AML-193 (cell line): ENCODE measurements at regions not wholly inside any gene's neighbourhood (a gene's known extent, or its start where the extent isn't known, plus 50 kb on each side); places are given as distances from the start of the nearest gene placed in this dataset.

Source experiments
- DNase-seq, 2 experiments: peaks; one replicate each; lab custom pipeline; 2025; lab: John Stamatoyannopoulos, UW

- DNase-seq = no peak
Measured at GRCh38 chr12:105930557-105931503, 207.9 kb downstream of the NUAK1 start.

GRCh38 chr12:105931762-105932570 is 206.8 kb downstream of the NUAK1 start:
- DNase-seq = no peak

- no peak for DNase-seq
Measured at GRCh38 chr12:105933671-105934665, 204.8 kb downstream of the NUAK1 start.

- DNase-seq = no peak
Measured at GRCh38 chr12:105935106-105935505, 203.6 kb downstream of the NUAK1 start.

GRCh38 chr12:105935981-105936380 is 202.8 kb downstream of the NUAK1 start:
- DNase-seq = no peak

GRCh38 chr12:105936496-105936895 is 202.3 kb downstream of the NUAK1 start:
- no peak for DNase-seq

- no peak for DNase-seq
Measured at GRCh38 chr12:105937009-105937408, 201.7 kb downstream of the NUAK1 start.

GRCh38 chr12:105939181-105939721 is 199.5 kb downstream of the NUAK1 start:
- DNase-seq = no peak

GRCh38 chr12:105942281-105942680 is 196.5 kb downstream of the NUAK1 start:
- DNase-seq = no peak

- DNase-seq = no peak
Measured at GRCh38 chr12:105943525-105943924, 195.2 kb downstream of the NUAK1 start.

GRCh38 chr12:105944628-105945027 is 194.1 kb downstream of the NUAK1 start:
- DNase-seq = no peak

- no peak for DNase-seq
Measured at GRCh38 chr12:105945880-105946279, 192.9 kb downstream of the NUAK1 start.

GRCh38 chr12:105946493-105946901 is 192.3 kb downstream of the NUAK1 start:
- no peak for DNase-seq

GRCh38 chr12:105947906-105948305 is 190.8 kb downstream of the NUAK1 start:
- DNase-seq = no peak

- no peak for DNase-seq
Measured at GRCh38 chr12:105948331-105948730, 190.4 kb downstream of the NUAK1 start.

GRCh38 chr12:105949391-105949790 is 189.4 kb downstream of the NUAK1 start:
- DNase-seq = no peak

GRCh38 chr12:105951732-105952131 is 187.0 kb downstream of the NUAK1 start:
- no peak for DNase-seq

- DNase-seq = no peak
Measured at GRCh38 chr12:105954951-105955931, 183.5 kb downstream of the NUAK1 start.

GRCh38 chr12:105955976-105956375 is 182.8 kb downstream of the NUAK1 start:
- DNase-seq = no peak
